ENCODE measurements at regions not wholly inside any gene's neighbourhood (a gene's known extent, or its start where the extent isn't known, plus 50 kb on each side); places are given as distances from the start of the nearest gene placed in this dataset.

- FAIRE-seq, result no peak
- no peak for DNase-seq (ENCODE audit: low spot score in 2 of 2)
Measured at GRCh38 chr2:145824384-145824783, 1304.5 kb upstream of the ZEB2 start.

DNA sequence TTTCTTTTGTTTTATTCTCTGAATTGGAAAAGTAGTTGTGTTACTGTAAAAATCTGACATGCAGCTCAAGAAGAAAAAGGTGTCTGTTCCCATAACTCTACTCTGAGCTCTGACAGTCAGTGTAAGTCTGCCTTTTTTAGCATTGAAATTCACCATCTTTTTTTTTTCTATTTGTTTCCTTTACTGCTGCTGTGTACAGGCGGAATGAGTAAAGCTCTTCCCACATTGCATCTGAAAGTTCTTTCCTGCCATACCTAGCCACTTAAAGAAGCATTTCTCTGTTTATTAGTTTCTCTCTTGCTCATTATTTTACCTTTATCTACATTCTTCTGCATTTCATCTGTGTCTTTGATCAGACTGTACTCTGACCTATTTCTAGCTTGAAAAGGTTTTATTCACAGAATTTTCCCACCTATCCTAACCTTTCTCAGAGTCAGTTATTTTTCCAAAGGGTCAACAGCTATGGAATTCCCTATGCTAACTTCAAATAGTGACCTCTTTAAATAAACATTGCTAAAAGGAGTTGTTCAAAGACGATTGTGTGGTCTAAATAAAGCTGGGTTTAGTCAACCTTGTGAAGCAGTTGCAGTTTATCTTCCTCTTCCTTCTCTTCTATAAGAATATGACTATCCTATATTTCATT, 1303.1 kb upstream of the ZEB2 start:
- no peak for FAIRE-seq
- no peak for DNase-seq (ENCODE audit: low spot score in 2 of 2)

- FAIRE-seq, result no peak
- DNase-seq (ENCODE audit: low spot score in 2 of 2), result no peak
Measured at GRCh38 chr2:145820651-145821050, 1300.7 kb upstream of the ZEB2 start.

DNA sequence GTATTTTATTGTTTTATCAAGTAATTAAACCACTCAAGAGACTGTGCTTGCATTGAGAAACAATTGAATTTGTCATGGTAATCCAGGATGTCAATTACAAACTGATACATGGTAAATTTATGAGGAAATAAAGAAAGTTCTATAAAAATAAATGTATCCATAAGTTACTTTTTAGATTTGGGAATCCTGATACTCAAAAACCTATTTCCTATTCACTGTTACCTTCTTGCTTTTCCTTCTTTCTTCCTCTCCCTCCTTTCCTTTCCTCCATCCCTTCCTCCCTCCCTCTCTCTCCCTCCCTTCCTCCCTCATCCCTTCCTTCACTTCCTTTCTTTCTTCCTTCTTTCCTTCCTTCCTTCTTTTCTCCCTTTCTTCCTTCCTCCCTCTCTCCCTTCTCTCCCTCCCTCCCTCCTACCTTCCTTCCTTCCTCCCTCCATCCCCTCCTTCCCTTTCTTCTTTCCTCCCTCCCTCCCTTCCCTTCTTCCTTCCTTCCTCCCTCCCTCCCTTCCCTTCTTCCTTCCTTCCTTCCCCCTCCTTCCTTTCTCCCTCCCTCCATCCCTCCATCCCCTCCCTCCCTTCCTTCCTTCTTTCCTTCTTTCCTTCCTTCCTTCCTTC, 1299.1 kb upstream of the ZEB2 start:
- no peak for FAIRE-seq
- DNase-seq (ENCODE audit: low spot score in 2 of 2), result no peak

GRCh38 chr2:145815933-145816332, 1296.0 kb upstream of the ZEB2 start:
- FAIRE-seq (no peak), DNase-seq (ENCODE audit: low spot score in 2 of 2) (no peak)

GRCh38 chr2:145813481-145813880, 1293.6 kb upstream of the ZEB2 start:
- FAIRE-seq, result no peak
- no peak for DNase-seq (ENCODE audit: low spot score in 2 of 2)

DNA sequence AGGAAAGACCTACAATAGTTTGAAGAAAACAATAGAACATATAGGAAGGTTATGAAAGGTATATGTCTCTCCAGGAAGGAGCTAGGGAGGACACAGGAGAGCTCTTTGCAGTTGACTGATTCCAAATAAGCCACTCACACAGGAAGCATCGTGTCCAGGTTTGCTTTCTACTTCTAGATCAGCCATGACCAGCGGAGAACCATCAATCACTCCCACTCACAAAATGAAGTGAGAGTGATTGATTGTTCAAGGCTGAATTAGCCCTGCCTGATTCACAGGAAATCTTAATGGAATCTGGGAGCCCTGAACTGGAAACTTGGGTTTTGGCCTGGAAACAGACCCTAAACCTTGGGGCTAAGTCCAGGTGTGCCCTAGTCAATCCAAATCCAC, 1292.2 kb upstream of the ZEB2 start:
- FAIRE-seq (no peak), DNase-seq (ENCODE audit: low spot score in 2 of 2) (no peak)

- FAIRE-seq (no peak), DNase-seq (ENCODE audit: low spot score in 2 of 2) (no peak)
Measured at GRCh38 chr2:145811276-145812164, 1291.6 kb upstream of the ZEB2 start.

GRCh38 chr2:145807968-145808367, 1288.0 kb upstream of the ZEB2 start:
- no peak for FAIRE-seq

GRCh38 chr2:145807554-145807953, 1287.6 kb upstream of the ZEB2 start:
- DNase-seq (ENCODE audit: low spot score in 2 of 2) (no peak), FAIRE-seq (no peak)

More at GRCh38 chr2:145807968-145808367, 1288.0 kb upstream of the ZEB2 start:
- DNase-seq (ENCODE audit: low spot score in 2 of 2), result no peak

GRCh38 chr2:145806546-145806945, 1286.6 kb upstream of the ZEB2 start:
- no peak for FAIRE-seq
- no peak for DNase-seq (ENCODE audit: low spot score in 2 of 2)

DNA sequence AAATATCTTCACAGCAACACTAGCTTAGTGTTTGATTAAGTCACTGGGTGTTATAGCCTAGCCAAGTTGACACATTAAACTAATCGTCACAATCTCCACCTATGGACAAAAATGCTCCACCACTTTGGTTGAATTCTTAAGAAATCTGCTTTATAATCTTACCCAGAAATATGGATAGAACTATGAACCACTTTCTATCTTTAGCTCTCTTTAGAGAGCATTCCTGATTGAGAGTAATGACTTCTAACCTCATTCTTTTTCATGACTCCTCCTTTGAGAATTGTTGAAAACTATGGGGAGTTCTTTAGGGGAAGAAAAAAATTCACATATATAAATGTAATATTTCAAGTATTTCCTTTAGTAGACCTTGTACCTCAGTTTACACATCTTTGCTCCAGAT, 1282.2 kb upstream of the ZEB2 start:
- DNase-seq (ENCODE audit: low spot score in 2 of 2) (no peak), FAIRE-seq (no peak)

DNA sequence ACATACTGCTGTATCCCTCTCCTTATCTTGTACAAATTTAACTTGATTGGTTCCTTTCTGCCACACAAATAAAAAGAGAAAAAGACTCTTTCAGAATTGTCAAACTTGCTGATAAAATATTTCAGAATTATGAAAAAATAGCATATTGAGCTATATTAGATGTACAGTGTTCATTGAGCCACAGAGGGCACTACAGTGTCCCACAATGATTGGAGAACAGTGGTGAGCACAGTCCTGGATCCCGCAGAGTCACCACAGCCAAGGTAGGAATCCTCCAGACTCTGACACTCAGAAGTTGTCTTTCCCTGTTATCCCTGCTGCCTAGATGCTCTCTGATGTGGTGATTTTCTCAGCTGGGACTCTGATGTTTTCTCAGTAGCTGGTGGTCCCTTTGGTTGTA, 1281.3 kb upstream of the ZEB2 start:
- no peak for DNase-seq (ENCODE audit: low spot score in 2 of 2)
- FAIRE-seq, result no peak

DNA sequence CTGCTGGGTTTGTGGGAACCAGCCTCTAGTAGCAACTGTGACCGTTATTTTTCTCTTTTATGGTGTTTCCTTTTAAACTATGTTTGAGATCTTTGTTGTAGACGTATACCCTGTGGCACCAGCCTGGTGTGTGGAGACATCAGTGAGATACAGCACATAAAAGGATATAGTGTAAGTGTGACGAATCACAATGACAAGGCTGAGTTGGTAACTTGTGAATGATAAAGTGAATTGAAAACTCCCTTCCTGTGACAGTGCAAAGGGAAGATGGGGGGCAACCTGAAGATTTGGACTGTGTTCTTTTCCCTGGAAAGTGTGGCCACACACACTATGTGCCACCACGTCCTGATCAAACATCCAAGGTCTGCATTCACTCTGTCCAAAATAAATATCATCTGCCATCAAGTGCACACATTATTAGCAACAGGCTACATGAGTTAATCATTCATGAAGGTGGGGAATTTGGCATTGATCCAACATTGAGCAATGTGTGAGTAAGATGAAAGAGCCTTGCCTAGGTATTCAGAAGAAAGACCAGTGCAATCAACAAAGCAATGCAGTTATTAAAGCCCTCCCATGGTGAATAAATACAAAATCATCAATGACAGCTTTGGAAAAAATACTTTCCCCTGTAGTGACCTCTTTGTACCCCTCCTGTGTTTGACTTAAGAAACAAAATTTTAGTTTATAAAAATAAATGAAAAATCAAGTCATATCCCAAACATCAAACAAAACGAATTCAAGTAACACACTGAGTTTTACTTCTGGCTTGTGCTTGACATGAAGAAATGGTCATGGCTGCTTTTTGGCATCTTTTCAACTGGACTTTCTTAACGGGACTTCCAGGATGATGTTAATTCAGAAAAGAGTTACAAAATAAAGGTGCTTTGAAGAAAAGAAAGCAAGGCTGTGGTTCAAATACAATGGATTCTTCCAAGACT, 1280.5 kb upstream of the ZEB2 start:
- FAIRE-seq, result no peak
- no peak for DNase-seq (ENCODE audit: low spot score in 2 of 2)

GRCh38 chr2:145799595-145800108, 1279.7 kb upstream of the ZEB2 start:
- DNase-seq (ENCODE audit: low spot score in 2 of 2) (no peak), FAIRE-seq (no peak)

DNA sequence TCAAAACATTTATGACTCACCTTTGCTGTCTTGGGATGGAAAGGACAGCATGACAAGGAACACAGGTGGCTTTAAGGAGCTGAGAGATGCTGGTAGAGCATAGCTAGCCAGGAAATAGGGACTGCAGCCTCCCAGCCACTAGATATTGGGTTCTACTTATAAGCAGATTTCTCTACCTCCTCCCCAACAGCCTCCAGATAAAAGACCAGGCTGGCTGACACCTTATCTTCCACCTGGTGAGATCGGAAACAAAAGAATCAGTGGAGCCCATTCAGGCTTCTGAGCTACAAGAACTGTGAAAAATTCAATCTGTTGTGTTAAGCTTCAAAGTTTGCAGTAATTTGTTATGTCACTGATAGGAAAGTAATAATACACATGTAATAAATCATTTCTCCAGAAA, 1278.5 kb upstream of the ZEB2 start:
- DNase-seq (ENCODE audit: low spot score in 2 of 2) (no peak), FAIRE-seq (no peak)

- DNase-seq (ENCODE audit: low spot score in 2 of 2) (no peak), FAIRE-seq (no peak)
Measured at GRCh38 chr2:145797692-145798091, 1277.8 kb upstream of the ZEB2 start.

- DNase-seq (ENCODE audit: low spot score in 2 of 2), result no peak
- FAIRE-seq, result no peak
Measured at GRCh38 chr2:145792745-145793144, 1272.8 kb upstream of the ZEB2 start.

DNA sequence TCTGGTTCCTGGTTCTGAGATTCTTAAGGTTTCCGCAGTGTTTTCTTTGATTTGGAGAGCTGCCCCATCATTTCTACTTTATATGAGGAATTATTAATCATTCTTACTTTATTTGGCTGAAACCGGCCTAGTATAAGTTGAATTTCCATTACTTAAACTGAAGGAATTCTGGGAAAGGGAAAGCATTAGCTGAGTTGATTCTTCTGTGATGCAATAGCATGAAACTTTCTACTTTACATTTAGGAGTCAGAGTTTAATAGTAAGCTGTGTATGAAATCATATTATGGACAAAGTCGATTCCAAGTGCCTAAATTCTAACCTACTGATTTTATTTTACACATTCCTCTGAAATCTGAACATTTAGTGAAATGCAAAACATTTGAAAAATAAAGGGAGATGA, 1269.7 kb upstream of the ZEB2 start:
- no peak for FAIRE-seq
- no peak for DNase-seq (ENCODE audit: low spot score in 2 of 2)
